ENCODE measurements at regions not wholly inside any gene's neighbourhood (a gene's known extent, or its start where the extent isn't known, plus 50 kb on each side); places are given as distances from the start of the nearest gene placed in this dataset.

DNA sequence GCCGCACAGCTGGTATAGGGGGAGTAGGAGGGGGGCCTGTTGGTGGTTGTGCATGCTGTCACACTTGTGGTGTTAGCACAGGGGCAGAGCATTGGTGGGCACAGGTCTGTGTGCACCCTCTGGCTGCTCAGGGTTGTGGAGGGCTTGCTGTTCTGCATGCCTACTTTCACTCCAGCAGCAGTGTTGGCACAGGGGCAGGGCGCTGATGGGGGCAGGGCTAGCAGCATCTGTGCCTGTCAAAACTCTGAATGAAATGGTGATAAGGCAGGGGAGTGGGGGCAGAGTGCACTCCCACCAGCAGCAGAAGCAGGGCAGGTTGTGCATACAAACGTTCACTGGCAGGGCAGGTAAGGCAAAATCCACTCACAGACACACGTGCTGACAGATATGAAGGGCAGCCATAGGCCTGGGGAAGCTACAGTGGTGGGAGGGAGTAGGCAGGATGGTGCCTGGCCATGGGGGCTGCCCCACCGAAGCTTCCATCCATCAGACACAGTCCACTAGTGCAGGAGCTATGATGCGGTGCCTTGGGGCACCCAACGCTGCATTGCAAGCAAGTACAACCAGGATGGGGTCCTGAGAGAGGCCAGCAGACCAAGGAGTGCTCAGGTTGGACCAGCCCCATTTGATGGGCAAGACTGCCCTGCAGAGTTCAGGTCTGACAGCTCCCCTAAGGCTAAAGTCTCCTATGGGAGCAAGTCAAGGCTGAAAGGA, 160.7 kb upstream of the SPANXC start:
- TF ChIP-seq CTCF (conservative IDR thresholded peaks at IDR 0.05 in 1 of 2, IDR thresholded peaks at IDR 0.05 in 1 of 2; ENCODE audit: low read depth in 1 of 2, low read length in 2 of 2) (no peak), EZH2 (IDR thresholded peaks at IDR 0.05; ENCODE audit: low read length, missing control alignments) (no peak)
